Type B pancreatic cell (in vitro differentiated cells): ENCODE measurements at regions not wholly inside any gene's neighbourhood (a gene's known extent, or its start where the extent isn't known, plus 50 kb on each side); places are given as distances from the start of the nearest gene placed in this dataset.

Experiments
- DNase-seq: peaks from one replicate; pipeline ENCODE4 v3.0.0; 2021; ENCODE audit warnings: mixed read lengths; ENCODE audit not compliant: unreplicated experiment; ENCODE audit errors: extremely low spot score
- H3K27ac Mint-ChIP-seq: 2 replicates; pipeline ENCODE4 v1.8.0; 2021; ENCODE audit warnings: mild to moderate bottlenecking, mixed read lengths
- H3K27me3 Mint-ChIP-seq: 2 replicates; pipeline ENCODE4 v1.8.0; 2021; ENCODE audit warnings: mixed read lengths
- H3K36me3 Mint-ChIP-seq: 2 replicates; pipeline ENCODE4 v1.8.0; 2021; ENCODE audit warnings: mixed read lengths
- H3K4me1 Mint-ChIP-seq: one replicate; pipeline ENCODE4 v1.8.0; 2021; ENCODE audit warnings: mixed read lengths; ENCODE audit not compliant: unreplicated experiment
- H3K4me3 Mint-ChIP-seq: 2 replicates; pipeline ENCODE4 v1.8.0; 2021; ENCODE audit warnings: mild to moderate bottlenecking, mixed read lengths
- H3K9me3 Mint-ChIP-seq: 2 replicates; pipeline ENCODE4 v1.8.0; 2021; ENCODE audit warnings: mixed read lengths
- CTCF ChIP-seq: fragments of 200-600 bp; sonication (generic); conservative IDR thresholded peaks from 2 replicates; pipeline ENCODE4 v1.5.0; 2021; ENCODE audit warnings: antibody characterized with exemption, mild to moderate bottlenecking

- peaks cover 5% of the 10 kb centered on the region for H3K36me3 Mint-ChIP-seq
- no peaks in the 10 kb centered on the region for H3K27me3 Mint-ChIP-seq
- H3K4me1 Mint-ChIP-seq, result peaks cover 19% of the 10 kb centered on the region
- DNase-seq, result no peak
- H3K4me3 Mint-ChIP-seq, result no peak overlapping the region
- H3K27ac Mint-ChIP-seq, result no peak overlapping the region
- TF ChIP-seq CTCF, result no peak
- peaks cover 11% of the 10 kb centered on the region for H3K9me3 Mint-ChIP-seq
Measured at GRCh38 chrX:39969819-39970504, 127.8 kb downstream of the BCOR start.

- Mint-ChIP-seq H3K4me1 (peaks cover 24% of the 10 kb centered on the region), H3K4me3 (no peak overlapping the region), H3K9me3 (peaks cover 11% of the 10 kb centered on the region), H3K27me3 (no peaks in the 10 kb centered on the region), H3K27ac (no peak overlapping the region), H3K36me3 (peaks cover 5% of the 10 kb centered on the region)
- no peak for DNase-seq
- no peak for TF ChIP-seq CTCF
Measured at GRCh38 chrX:39971760-39972159, 126.0 kb downstream of the BCOR start.

GRCh38 chrX:39972340-39972739 lies 125.4 kb downstream of the BCOR start:
- Mint-ChIP-seq H3K27me3 (no peaks in the 10 kb centered on the region), H3K27ac (no peak overlapping the region), H3K4me1 (peaks cover 24% of the 10 kb centered on the region), H3K36me3 (peaks cover 5% of the 10 kb centered on the region), H3K4me3 (no peak overlapping the region), H3K9me3 (peaks cover 11% of the 10 kb centered on the region)
- no peak for TF ChIP-seq CTCF
- DNase-seq, result no peak

- H3K27ac Mint-ChIP-seq, result no peak overlapping the region
- no peaks in the 10 kb centered on the region for H3K27me3 Mint-ChIP-seq
- DNase-seq, result no peak
- peaks cover 5% of the 10 kb centered on the region for H3K36me3 Mint-ChIP-seq
- H3K4me1 Mint-ChIP-seq, result peaks cover 20% of the 10 kb centered on the region
- H3K4me3 Mint-ChIP-seq, result no peak overlapping the region
- no peak for TF ChIP-seq CTCF
- H3K9me3 Mint-ChIP-seq, result peaks cover 11% of the 10 kb centered on the region
Measured at GRCh38 chrX:39973810-39974209, 123.9 kb downstream of the BCOR start.

GRCh38 chrX:39974270-39974669 lies 123.5 kb downstream of the BCOR start:
- H3K9me3 Mint-ChIP-seq, result peaks cover 11% of the 10 kb centered on the region
- peaks cover 18% of the 10 kb centered on the region for H3K4me1 Mint-ChIP-seq
- TF ChIP-seq CTCF, result no peak
- no peak overlapping the region for H3K27ac Mint-ChIP-seq
- H3K27me3 Mint-ChIP-seq, result no peaks in the 10 kb centered on the region
- no peak for DNase-seq
- H3K4me3 Mint-ChIP-seq, result no peak overlapping the region
- peaks cover 5% of the 10 kb centered on the region for H3K36me3 Mint-ChIP-seq
